Kidney epithelial cell (primary cell): ENCODE measurements at regions not wholly inside any gene's neighbourhood (a gene's known extent, or its start where the extent isn't known, plus 50 kb on each side); places are given as distances from the start of the nearest gene placed in this dataset.

ENCODE experiments used
- DNase-seq: peaks from one replicate; pipeline ENCODE4 v3.0.0-alpha.2; 2010; ENCODE audit warnings: low read depth
- H3K27me3 ChIP-seq: 2 replicates; pipeline ENCODE4 v1.6.0; 2011; ENCODE audit warnings: low read length; ENCODE audit not compliant: control insufficient read depth, insufficient read depth
- H3K36me3 ChIP-seq: 2 replicates; pipeline ENCODE4 v1.5.1; 2011; ENCODE audit warnings: low read length; ENCODE audit not compliant: control insufficient read depth, insufficient read depth
- H3K4me3 ChIP-seq: 2 replicates; pipeline ENCODE4 v1.5.1; 2011; ENCODE audit warnings: low read depth, mild to moderate bottlenecking, control low read depth, low read length
- CTCF ChIP-seq: IDR thresholded peaks from 2 replicates; pipeline ENCODE4 v1.5.1; 2011; ENCODE audit warnings: mild to moderate bottlenecking, moderate library complexity, low read length, control low read depth, inconsistent platforms; ENCODE audit not compliant: insufficient read depth, poor library complexity, severe bottlenecking

DNA sequence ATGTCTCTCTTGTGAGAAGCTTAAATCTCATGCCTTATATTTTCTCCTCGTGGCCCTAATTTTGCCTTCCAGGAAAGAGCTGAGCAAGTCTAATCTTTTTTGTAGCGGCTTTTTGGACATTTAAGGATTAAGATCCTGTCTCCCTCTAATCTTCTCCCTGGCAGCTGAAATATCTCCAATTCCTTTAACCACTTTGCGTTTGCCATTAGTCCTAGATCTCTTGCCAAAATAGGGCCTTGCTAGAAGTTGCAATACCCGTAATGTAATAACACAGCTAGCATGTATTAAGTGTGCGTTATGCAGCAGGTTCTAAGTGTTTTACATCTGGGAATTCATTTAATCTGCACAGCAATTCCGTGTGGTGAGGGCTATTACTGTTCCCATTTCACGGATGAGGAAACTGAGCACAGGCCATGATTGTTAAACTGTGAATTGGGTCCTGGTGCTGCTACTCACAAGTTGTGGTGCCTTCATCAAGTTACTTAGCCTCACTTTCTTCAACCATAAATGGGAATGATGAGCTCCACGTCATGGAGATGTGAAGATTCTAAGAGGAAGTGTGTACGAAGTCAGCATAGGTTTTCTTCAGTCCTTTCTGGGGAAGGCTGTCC is 198.9 kb upstream of the ASIC2 start:
- Histone ChIP-seq H3K4me3 (no peak overlapping the region), H3K36me3 (no peaks in the 10 kb centered on the region), H3K27me3 (no peaks in the 10 kb centered on the region)
- no peak for TF ChIP-seq CTCF
- no peak for DNase-seq

DNA sequence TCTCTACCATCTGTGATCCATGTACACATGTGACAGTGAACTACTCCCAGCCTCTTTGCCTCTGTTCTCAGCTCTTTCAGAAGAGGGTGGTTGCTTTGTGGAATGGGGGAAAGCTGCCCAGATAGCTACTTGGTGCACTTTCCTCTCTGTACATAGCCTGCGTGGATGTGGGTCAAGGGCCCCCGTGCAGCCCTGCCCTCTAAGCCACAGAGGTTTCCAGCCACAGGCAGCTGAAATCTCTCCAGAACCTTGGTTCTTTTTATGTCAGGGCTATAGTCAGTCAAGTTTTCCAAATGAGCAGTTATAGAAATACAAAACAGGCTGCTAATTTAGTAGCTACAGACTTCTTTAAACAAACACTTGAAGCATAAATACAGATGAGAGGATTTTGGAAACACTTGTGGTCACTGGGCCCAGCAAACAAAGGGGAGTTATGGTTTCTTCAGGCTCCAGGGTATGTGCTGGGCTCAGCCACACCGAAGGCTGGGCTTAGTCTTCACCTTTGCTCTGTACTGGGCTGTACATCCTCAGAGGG is 199.7 kb upstream of the ASIC2 start:
- DNase-seq = no peak
- H3K36me3 ChIP-seq = no peaks in the 10 kb centered on the region
- TF ChIP-seq CTCF = no peak
- H3K27me3 ChIP-seq = no peaks in the 10 kb centered on the region
- no peak overlapping the region for H3K4me3 ChIP-seq

DNA sequence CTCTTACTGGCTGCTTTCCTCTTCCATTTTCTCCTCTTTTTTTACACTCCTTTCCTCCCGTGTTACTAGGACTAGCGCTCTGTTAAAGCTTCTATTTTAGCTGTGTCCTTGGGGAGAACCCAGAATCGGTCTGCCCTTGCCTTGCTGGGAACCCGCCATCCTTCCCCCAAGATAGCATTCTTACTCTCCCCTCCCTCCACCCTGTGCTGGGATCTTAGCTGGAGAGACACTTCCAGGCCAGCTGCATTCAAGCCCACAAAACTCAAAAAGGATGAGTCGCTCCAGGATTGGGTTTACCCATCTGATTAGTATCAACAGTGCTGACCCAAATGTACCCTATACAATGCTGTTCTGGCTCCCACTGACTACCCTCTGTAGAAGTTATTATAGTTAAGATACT is 200.5 kb upstream of the ASIC2 start:
- no peak overlapping the region for H3K4me3 ChIP-seq
- H3K27me3 ChIP-seq = no peaks in the 10 kb centered on the region
- no peak for DNase-seq
- no peaks in the 10 kb centered on the region for H3K36me3 ChIP-seq
- no peak for TF ChIP-seq CTCF

DNA sequence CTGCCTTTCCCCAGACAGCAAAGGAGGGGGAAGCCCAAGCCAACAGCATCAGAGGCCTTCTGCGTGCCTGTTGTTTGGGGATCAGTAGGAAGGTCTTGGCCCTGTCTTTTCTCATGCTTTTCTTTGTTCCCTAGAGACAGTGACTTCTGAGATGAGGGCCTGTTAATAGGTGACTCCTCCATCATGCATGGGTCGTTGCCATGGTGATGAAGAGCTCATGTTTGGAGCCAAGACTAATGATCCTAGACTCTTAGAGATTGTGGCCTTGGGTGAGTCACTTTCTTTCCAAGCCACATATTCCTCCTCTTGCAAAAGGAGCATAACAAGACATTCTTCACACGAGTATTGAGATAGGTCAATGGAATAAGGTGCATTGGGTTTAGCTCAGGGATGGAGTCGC is 201.1 kb upstream of the ASIC2 start:
- H3K27me3 ChIP-seq = no peaks in the 10 kb centered on the region
- no peak for TF ChIP-seq CTCF
- DNase-seq = no peak
- no peak overlapping the region for H3K4me3 ChIP-seq
- H3K36me3 ChIP-seq = no peaks in the 10 kb centered on the region

DNA sequence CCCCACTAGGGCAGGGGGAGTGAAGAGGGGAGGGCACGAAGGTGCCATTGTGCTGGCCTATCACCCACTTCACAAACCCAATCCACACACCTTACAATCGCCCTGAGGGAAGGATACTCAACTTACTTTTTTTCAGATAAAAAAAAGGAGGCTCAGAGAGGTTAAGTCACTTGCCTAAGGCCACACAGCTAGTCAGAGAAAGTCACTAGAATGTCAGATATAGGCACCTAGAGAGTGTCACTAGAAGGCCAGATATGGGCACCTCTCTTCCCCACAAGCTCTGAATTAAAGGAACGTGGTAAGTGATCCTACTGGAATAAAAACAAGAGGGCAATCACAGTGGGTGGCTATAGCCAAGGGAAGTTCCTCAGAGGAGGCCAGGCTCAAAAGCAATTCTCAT is 204.5 kb upstream of the ASIC2 start:
- TF ChIP-seq CTCF = no peak

DNA sequence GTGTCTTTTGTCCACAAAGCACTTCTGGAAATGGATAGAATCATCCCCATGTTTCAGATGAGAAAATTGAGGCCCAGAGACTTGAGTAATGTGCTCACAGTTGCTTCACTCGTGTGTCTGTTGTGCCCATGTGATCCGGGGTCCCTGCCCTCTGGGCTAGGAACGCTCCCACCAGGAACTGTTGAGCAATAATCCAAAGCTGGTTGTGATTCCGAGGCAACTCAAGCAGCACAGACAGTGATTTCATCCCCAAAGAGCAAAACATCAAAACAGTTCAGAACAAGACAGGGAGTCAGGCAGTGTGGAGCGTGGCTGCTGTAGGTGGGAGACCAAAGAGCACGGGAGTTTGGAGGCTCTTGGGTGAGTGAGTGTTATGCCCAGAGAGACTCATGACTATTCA is 205.0 kb upstream of the ASIC2 start:
- TF ChIP-seq CTCF = no peak
- Histone ChIP-seq H3K36me3 (no peaks in the 10 kb centered on the region), H3K4me3 (no peak overlapping the region), H3K27me3 (no peaks in the 10 kb centered on the region)
- DNase-seq = no peak

More for the DNA sequence above, 204.5 kb upstream of the ASIC2 start:
- Histone ChIP-seq H3K36me3 (no peaks in the 10 kb centered on the region), H3K27me3 (no peaks in the 10 kb centered on the region), H3K4me3 (no peak overlapping the region)
- DNase-seq = no peak
